K562 (cell line): ENCODE measurements at regions not wholly inside any gene's neighbourhood (a gene's known extent, or its start where the extent isn't known, plus 50 kb on each side); places are given as distances from the start of the nearest gene placed in this dataset.

Experiments used
- CEBPB ChIP-seq: fragments of 450-650 bp; IDR thresholded peaks from 2 replicates; pipeline ENCODE4 v1.6.1; 2016; ENCODE audit warnings: missing genetic modification characterization, missing compliant biosample characterization
- CHD4 ChIP-seq: fragments of 200-600 bp; sonication (generic); IDR thresholded peaks from 3 replicates; pipeline ENCODE4 v1.6.1; 2012; ENCODE audit warnings: low read depth, mild to moderate bottlenecking, mixed read lengths, low read length, inconsistent platforms; ENCODE audit not compliant: insufficient read depth, insufficient replicate concordance, poor library complexity, severe bottlenecking
- CTCF ChIP-seq, 3 experiments: IDR thresholded peaks in 2 of 3; conservative IDR thresholded peaks in 1 of 3; 2 replicates each; pipeline ENCODE4 v1.5.1; 2011 to 2012; ENCODE audit warnings: low read length in 3 of 3, mild to moderate bottlenecking in 3 of 3, control low read depth in 2 of 3, improper control_type of control experiment in 1 of 3, inconsistent platforms in 1 of 3, low read depth in 1 of 3, mixed read lengths in 1 of 3, moderate library complexity in 1 of 3; ENCODE audit not compliant: insufficient read depth in 2 of 3
- HDAC6 ChIP-seq: IDR thresholded peaks from 2 replicates; pipeline ENCODE4 v1.6.1; 2012; ENCODE audit warnings: low read depth, mild to moderate bottlenecking, control low read depth, inconsistent platforms, low read length, moderate library complexity
- JUN ChIP-seq, 2 experiments: sonication (generic) in 1 of 2; formaldehyde crosslinking in 1 of 2; IDR thresholded peaks; 2 replicates each; pipeline versions ENCODE4 v1.6.1 to v1.8.0; 2012 to 2022; ENCODE audit warnings: borderline replicate concordance in 2 of 2, mild to moderate bottlenecking in 2 of 2, improper control_type of control experiment in 1 of 2, low read depth in 1 of 2, low read length in 1 of 2, missing genetic modification reagents in 1 of 2
- POLR2AphosphoS5 ChIP-seq: IDR thresholded peaks from 2 replicates; pipeline ENCODE4 v1.6.1; 2011; ENCODE audit warnings: mild to moderate bottlenecking, low read depth, low read length, moderate library complexity; ENCODE audit not compliant: control insufficient read depth, insufficient read depth
- POLR3A ChIP-seq: IDR thresholded peaks from 2 replicates; pipeline ENCODE4 v1.6.1; 2011; ENCODE audit warnings: borderline replicate concordance, mild to moderate bottlenecking, moderate library complexity; ENCODE audit not compliant: insufficient read length, insufficient read depth; ENCODE audit errors: extremely low read depth
- ZBTB17 ChIP-seq: fragments of 450-650 bp; formaldehyde crosslinking; IDR thresholded peaks from 2 replicates; pipeline ENCODE4 v1.4.0; 2020; ENCODE audit warnings: mild to moderate bottlenecking
- ZFP36 ChIP-seq: fragments of 150-350 bp; IDR thresholded peaks from 2 replicates; pipeline ENCODE4 v1.6.1; 2018; ENCODE audit warnings: low read length, low read depth; ENCODE audit not compliant: partially characterized antibody

DNA sequence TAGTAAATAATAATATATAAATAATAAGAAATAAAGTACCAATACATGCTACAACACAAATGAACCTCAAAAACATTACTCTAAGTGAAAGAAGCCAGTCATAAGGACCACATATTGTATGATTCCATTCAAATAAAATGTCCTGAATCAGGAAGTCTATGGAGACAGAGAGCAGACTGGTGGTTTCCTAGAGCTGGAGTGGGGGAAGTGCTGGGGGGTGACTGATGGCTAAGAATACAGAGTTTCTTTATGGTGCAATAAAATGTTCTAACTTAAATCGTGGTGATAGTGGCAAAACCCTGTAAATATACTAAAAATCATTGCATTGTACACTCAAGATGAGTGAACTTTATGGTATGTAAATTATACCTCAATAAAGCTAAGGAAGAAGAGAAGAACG is 376.5 kb downstream of the BUD13 start:
- TF ChIP-seq POLR3A (no peak), JUN (IDR thresholded peaks at IDR 0.05; ENCODE audit: borderline replicate concordance, low read depth, low read length) (no peak), JUN (CRISPR knock-in tag; IDR thresholded peaks at IDR 0.05; ENCODE audit: borderline replicate concordance) (no peak), CEBPB (tag) (no peak), ZBTB17 (CRISPR knock-in tag) (no peak), CHD4 (no peak), HDAC6 (no peak), ZFP36 (no peak), CTCF (IDR thresholded peaks at IDR 0.05 in 2 of 3, conservative IDR thresholded peaks at IDR 0.05 in 1 of 3; ENCODE audit: insufficient read depth in 2 of 3, low read depth in 1 of 3, low read length in 3 of 3) (no peak), POLR2AphosphoS5 (no peak)
